22Rv1 (cell line): ENCODE measurements at regions not wholly inside any gene's neighbourhood (a gene's known extent, or its start where the extent isn't known, plus 50 kb on each side); places are given as distances from the start of the nearest gene placed in this dataset.

Source experiments
- H3K27ac ChIP-seq: fragments of 450-650 bp; 2 replicates; pipeline ENCODE4 v1.5.1; 2017
- CTCF ChIP-seq: fragments of 450-650 bp; IDR thresholded peaks from 2 replicates; pipeline ENCODE4 v1.5.1; 2017; ENCODE audit warnings: mild to moderate bottlenecking
- ZFX ChIP-seq: fragments of 450-650 bp; IDR thresholded peaks from 2 replicates; pipeline ENCODE4 v1.6.1; 2017; ENCODE audit warnings: antibody characterized with exemption, borderline replicate concordance

DNA sequence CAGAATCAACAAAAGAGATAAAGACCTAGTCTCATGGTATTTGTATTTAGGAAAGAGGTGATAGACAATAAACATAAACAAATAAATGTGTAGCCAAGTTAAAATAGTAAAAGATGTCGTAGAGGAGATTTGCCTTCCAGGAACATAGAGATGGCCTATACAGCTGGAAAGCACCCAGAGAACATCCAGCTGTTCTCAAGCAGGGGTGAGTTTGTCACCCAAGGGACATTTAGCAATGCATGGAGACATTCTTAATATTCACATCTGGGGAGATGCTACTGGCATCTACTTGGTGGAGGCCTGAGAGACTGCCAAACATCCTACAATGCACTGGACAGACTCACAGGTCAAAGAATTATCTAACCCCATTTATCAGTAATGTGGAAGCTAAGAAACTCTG lies 88.3 kb downstream of the C11orf87 start:
- no peak overlapping the region for H3K27ac ChIP-seq
- TF ChIP-seq CTCF (no peak), ZFX (no peak)

DNA sequence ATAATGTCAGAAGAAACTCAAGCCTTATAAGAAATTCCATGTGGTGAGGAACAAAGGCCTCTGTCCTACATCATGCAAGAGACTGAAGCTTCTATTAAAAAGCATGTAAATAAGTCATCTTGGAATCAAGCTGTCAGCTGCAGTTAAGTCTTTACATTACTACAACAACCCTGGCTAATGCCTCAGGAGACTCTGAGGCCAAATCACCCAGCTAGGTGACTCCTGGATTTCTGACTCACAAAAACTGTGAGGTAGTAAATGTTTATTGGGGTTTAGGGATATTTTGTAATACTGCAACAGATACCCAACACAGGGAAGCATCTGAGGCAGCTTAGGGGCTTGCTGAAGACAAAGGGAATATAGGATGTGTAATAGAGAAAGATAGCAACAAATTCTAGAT lies 89.6 kb downstream of the C11orf87 start:
- TF ChIP-seq CTCF (no peak), ZFX (no peak)
- no peak overlapping the region for H3K27ac ChIP-seq

- TF ChIP-seq CTCF (no peak), ZFX (no peak)
- H3K27ac ChIP-seq = no peak overlapping the region
Measured at GRCh38 chr11:109512249-109512648, 90.3 kb downstream of the C11orf87 start.

- TF ChIP-seq ZFX (no peak), CTCF (no peak)
- H3K27ac ChIP-seq = no peak overlapping the region
Measured at GRCh38 chr11:109512680-109513079, 90.7 kb downstream of the C11orf87 start.

DNA sequence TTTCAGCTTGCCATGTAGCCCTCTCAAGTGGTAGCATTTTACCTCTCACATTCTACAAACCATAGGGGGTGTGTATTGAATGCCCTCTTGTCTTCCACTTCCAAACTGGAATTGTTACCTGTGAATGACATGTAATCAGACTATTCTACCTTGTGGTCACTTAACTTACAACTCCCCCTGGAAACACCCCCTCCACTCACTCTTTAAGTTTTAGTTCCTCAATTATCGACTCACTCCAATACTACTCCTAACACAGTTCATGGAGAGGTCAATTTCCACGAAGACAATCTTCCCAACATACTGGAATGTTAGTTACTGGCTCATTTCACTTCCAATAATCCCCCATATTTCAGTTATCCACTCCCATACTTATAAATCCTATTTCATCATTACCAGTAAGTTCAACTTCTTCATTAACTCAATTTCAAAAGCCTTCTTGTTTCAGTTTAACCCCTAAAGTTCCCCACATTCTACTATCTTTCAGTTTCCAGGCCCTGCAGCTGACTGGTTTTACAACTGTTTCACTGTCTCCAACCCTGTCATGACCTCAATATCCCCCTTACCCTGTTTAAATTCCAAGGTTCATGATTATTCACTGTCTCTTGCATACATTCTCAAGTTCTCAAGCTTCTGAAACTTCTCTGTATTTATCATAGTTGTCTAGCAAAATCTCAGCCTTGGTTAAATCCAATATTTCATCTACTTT lies 92.5 kb downstream of the C11orf87 start:
- H3K27ac ChIP-seq = no peak overlapping the region
- no peak for TF ChIP-seq ZFX
- TF ChIP-seq CTCF = no peak

- TF ChIP-seq ZFX (no peak), CTCF (no peak)
Measured at GRCh38 chr11:109519253-109519652, 97.3 kb downstream of the C11orf87 start.

DNA sequence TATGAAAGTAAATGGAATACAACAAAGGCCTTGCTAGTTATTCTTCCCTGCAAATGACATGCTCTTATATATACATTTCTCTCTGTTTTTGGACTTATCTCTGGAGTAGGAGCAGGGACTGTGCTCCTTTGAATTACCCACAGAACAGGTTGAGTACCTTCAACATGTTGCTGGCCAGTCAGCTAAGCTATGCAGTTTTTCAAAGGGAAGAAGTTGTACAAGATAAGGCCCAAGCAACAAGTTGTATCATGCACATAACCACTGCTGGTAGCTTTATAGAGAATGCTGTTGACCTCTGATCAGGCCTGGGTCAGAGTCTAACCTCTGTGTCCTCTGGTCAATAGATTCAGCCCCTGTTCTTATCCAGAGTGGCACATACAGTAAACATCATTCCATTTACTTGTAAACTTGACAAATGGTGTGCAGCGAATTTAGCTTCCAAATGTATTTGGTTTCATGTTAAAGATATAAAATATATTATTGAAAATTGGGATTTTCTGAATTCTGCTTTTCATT lies 99.6 kb downstream of the C11orf87 start:
- TF ChIP-seq ZFX (no peak), CTCF (no peak)
- H3K27ac ChIP-seq = no peak overlapping the region

More at GRCh38 chr11:109519253-109519652, 97.3 kb downstream of the C11orf87 start:
- H3K27ac ChIP-seq = no peak overlapping the region
